ENCODE measurements at regions not wholly inside any gene's neighbourhood (a gene's known extent, or its start where the extent isn't known, plus 50 kb on each side); places are given as distances from the start of the nearest gene placed in this dataset.

GRCh38 chr5:61878471-61878870, 427.5 kb upstream of the KIF2A start:
- TF ChIP-seq CTCF (IDR thresholded peaks at IDR 0.05; ENCODE audit: low read depth, low read length) (no peak), POLR2A (IDR thresholded peaks at IDR 0.05; ENCODE audit: extremely low read depth, insufficient read length) (no peak)

Data from NB4 (cell line).